ENCODE measurements at regions not wholly inside any gene's neighbourhood (a gene's known extent, or its start where the extent isn't known, plus 50 kb on each side); places are given as distances from the start of the nearest gene placed in this dataset.
"Not testable (repeated sequence)": the region's sequence is repeated elsewhere in the genome, so short reads cannot be mapped to it uniquely, and the experiment has no call there.

DNA sequence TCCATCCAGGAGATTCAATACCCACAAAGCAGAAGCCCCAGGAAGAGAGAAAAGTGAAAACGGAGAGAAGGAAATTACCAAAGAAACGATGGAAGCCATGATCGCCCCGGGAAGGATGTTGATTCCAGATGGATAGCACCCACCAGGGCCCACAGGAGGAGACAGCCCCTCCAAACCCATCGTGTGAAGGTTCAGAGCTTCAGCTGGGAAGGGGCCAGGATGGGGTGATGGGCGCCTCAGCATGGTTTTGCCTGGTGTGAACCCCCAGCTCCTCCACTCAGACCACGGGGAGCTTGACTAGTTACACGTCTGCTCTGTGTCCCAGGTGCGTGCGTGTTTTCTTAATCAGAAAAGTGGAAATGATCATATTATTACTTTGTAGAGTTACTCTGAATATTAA, 264.5 kb downstream of the EIPR1 start:
- H3K9ac ChIP-seq (ENCODE audit: low read length), result no peak overlapping the region
- H3K36me3 ChIP-seq (ENCODE audit: control insufficient read depth, insufficient read depth, low read length), result no peaks in the 10 kb centered on the region
- H3K4me1 ChIP-seq (ENCODE audit: control insufficient read depth, insufficient read depth, low read length), result no peaks in the 10 kb centered on the region
- H3K4me3 ChIP-seq (ENCODE audit: low read length), result no peak overlapping the region
- H3K27ac ChIP-seq (ENCODE audit: low read depth, low read length), result no peak overlapping the region
- H3K27me3 ChIP-seq (ENCODE audit: control insufficient read depth, insufficient read depth, low read length), result no peaks in the 10 kb centered on the region

DNA sequence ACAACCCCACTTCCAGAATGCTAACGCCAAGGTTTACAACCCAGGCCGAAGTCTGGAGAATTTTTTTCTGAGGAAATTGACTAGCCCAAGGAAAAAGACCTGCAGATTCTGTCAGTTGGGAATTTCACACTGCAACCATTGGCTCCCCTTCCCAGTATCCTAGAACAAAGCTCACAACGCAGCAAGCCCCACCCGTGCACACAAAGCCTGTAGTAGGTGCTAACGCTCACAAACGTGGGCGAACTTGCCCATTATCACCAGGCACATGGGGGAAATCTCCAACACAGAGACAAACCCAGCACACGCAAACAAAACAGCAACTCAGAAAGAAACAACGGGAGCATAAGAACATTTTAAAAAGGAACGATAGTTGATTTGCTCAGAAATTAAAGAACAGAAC, 265.1 kb downstream of the EIPR1 start:
- H3K27me3 ChIP-seq (ENCODE audit: control insufficient read depth, insufficient read depth, low read length), result no peaks in the 10 kb centered on the region
- H3K9ac ChIP-seq (ENCODE audit: low read length), result no peak overlapping the region
- no peaks in the 10 kb centered on the region for H3K36me3 ChIP-seq (ENCODE audit: control insufficient read depth, insufficient read depth, low read length)
- no peak overlapping the region for H3K4me3 ChIP-seq (ENCODE audit: low read length)
- H3K27ac ChIP-seq (ENCODE audit: low read depth, low read length), result no peak overlapping the region
- H3K4me1 ChIP-seq (ENCODE audit: control insufficient read depth, insufficient read depth, low read length), result no peaks in the 10 kb centered on the region

GRCh38 chr2:3112131-3112530, 265.5 kb downstream of the EIPR1 start:
- Histone ChIP-seq H3K36me3 (ENCODE audit: control insufficient read depth, insufficient read depth, low read length) (no peaks in the 10 kb centered on the region), H3K4me1 (ENCODE audit: control insufficient read depth, insufficient read depth, low read length) (no peaks in the 10 kb centered on the region), H3K27me3 (ENCODE audit: control insufficient read depth, insufficient read depth, low read length) (no peaks in the 10 kb centered on the region), H3K27ac (ENCODE audit: low read depth, low read length) (no peak overlapping the region), H3K9ac (ENCODE audit: low read length) (no peak overlapping the region), H3K4me3 (ENCODE audit: low read length) (no peak overlapping the region)

DNA sequence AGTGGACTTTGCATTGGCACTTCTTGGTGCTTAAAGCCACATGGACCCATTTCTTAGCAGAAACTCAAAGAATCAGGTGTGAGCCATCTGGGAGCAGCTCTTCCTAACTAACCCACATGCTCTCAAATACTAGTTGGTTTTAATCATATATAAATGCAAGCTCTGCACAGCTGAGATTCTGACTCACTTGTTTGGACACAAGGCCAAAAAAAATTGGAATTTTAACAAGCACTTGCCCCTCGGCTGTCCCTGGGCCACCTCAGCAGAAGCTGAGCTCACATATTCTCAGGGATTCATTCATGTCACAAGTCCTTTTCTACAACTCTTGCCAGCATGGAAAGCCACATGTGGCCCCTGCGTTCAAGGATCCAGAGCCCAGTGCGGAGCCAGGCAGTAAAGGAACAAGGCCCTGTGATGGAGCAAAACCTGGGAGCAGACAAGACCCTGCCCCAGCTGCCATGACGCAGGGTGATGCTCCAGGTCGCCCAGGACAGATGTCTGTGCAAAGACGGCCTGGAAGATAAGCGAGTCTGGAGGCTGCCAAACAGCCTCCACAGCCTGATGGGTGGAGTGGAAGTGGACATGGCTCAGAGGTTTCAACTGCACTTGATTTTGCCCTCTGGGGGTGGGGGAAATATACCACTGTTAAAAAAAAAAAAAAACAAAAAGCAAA, 266.5 kb downstream of the EIPR1 start:
- H3K27me3 ChIP-seq (ENCODE audit: control insufficient read depth, insufficient read depth, low read length), result no peaks in the 10 kb centered on the region
- H3K4me3 ChIP-seq (ENCODE audit: low read length), result no peak overlapping the region
- H3K27ac ChIP-seq (ENCODE audit: low read depth, low read length), result no peak overlapping the region
- no peaks in the 10 kb centered on the region for H3K36me3 ChIP-seq (ENCODE audit: control insufficient read depth, insufficient read depth, low read length)
- no peak overlapping the region for H3K9ac ChIP-seq (ENCODE audit: low read length)
- H3K4me1 ChIP-seq (ENCODE audit: control insufficient read depth, insufficient read depth, low read length), result no peaks in the 10 kb centered on the region

GRCh38 chr2:3110555-3110954, 267.1 kb downstream of the EIPR1 start:
- Histone ChIP-seq H3K27ac (ENCODE audit: low read depth, low read length) (no peak overlapping the region), H3K4me3 (ENCODE audit: low read length) (no peak overlapping the region), H3K4me1 (ENCODE audit: control insufficient read depth, insufficient read depth, low read length) (no peaks in the 10 kb centered on the region), H3K36me3 (ENCODE audit: control insufficient read depth, insufficient read depth, low read length) (no peaks in the 10 kb centered on the region), H3K27me3 (ENCODE audit: control insufficient read depth, insufficient read depth, low read length) (no peaks in the 10 kb centered on the region), H3K9ac (ENCODE audit: low read length) (no peak overlapping the region)

GRCh38 chr2:3108710-3109702, 268.6 kb downstream of the EIPR1 start:
- Histone ChIP-seq H3K9ac (ENCODE audit: low read length) (no peak overlapping the region), H3K27ac (ENCODE audit: low read depth, low read length) (no peak overlapping the region), H3K36me3 (ENCODE audit: control insufficient read depth, insufficient read depth, low read length) (no peaks in the 10 kb centered on the region), H3K4me1 (ENCODE audit: control insufficient read depth, insufficient read depth, low read length) (no peaks in the 10 kb centered on the region), H3K27me3 (ENCODE audit: control insufficient read depth, insufficient read depth, low read length) (no peaks in the 10 kb centered on the region), H3K4me3 (ENCODE audit: low read length) (no peak overlapping the region)

- Histone ChIP-seq H3K27me3 (ENCODE audit: control insufficient read depth, insufficient read depth, low read length) (no peaks in the 10 kb centered on the region), H3K9ac (ENCODE audit: low read length) (no peak overlapping the region), H3K36me3 (ENCODE audit: control insufficient read depth, insufficient read depth, low read length) (no peaks in the 10 kb centered on the region), H3K4me3 (ENCODE audit: low read length) (no peak overlapping the region), H3K27ac (ENCODE audit: low read depth, low read length) (no peak overlapping the region), H3K4me1 (ENCODE audit: control insufficient read depth, insufficient read depth, low read length) (no peaks in the 10 kb centered on the region)
Measured at GRCh38 chr2:3108105-3108504, 269.5 kb downstream of the EIPR1 start.

DNA sequence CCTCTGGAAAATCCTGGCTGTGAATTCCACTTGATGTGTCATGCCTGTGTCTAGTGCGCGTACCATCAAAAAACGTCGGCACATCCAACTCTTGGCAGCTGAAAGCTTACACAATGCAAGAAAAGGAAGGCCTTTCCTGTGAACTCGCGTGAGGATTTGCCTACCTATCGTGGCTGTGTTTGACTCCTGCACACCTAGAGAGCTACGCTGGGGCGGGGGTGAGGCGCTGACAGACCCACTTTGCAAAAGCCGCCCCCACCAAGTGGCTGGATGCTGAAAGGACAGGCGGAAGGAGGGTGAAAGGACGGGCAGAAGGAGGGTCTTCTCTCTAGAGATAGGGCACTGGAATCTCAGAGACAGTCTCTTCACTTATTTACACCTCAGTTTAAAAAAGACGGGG, 270.1 kb downstream of the EIPR1 start:
- no peaks in the 10 kb centered on the region for H3K4me1 ChIP-seq (ENCODE audit: control insufficient read depth, insufficient read depth, low read length)
- no peak overlapping the region for H3K9ac ChIP-seq (ENCODE audit: low read length)
- H3K36me3 ChIP-seq (ENCODE audit: control insufficient read depth, insufficient read depth, low read length), result no peaks in the 10 kb centered on the region
- no peak overlapping the region for H3K4me3 ChIP-seq (ENCODE audit: low read length)
- no peak overlapping the region for H3K27ac ChIP-seq (ENCODE audit: low read depth, low read length)
- H3K27me3 ChIP-seq (ENCODE audit: control insufficient read depth, insufficient read depth, low read length), result no peaks in the 10 kb centered on the region

GRCh38 chr2:3105814-3106569, 271.6 kb downstream of the EIPR1 start:
- H3K4me3 ChIP-seq (ENCODE audit: low read length), result no peak overlapping the region
- no peaks in the 10 kb centered on the region for H3K36me3 ChIP-seq (ENCODE audit: control insufficient read depth, insufficient read depth, low read length)
- no peak overlapping the region for H3K9ac ChIP-seq (ENCODE audit: low read length)
- H3K27ac ChIP-seq (ENCODE audit: low read depth, low read length), result no peak overlapping the region
- H3K4me1 ChIP-seq (ENCODE audit: control insufficient read depth, insufficient read depth, low read length), result no peaks in the 10 kb centered on the region
- H3K27me3 ChIP-seq (ENCODE audit: control insufficient read depth, insufficient read depth, low read length), result no peaks in the 10 kb centered on the region

DNA sequence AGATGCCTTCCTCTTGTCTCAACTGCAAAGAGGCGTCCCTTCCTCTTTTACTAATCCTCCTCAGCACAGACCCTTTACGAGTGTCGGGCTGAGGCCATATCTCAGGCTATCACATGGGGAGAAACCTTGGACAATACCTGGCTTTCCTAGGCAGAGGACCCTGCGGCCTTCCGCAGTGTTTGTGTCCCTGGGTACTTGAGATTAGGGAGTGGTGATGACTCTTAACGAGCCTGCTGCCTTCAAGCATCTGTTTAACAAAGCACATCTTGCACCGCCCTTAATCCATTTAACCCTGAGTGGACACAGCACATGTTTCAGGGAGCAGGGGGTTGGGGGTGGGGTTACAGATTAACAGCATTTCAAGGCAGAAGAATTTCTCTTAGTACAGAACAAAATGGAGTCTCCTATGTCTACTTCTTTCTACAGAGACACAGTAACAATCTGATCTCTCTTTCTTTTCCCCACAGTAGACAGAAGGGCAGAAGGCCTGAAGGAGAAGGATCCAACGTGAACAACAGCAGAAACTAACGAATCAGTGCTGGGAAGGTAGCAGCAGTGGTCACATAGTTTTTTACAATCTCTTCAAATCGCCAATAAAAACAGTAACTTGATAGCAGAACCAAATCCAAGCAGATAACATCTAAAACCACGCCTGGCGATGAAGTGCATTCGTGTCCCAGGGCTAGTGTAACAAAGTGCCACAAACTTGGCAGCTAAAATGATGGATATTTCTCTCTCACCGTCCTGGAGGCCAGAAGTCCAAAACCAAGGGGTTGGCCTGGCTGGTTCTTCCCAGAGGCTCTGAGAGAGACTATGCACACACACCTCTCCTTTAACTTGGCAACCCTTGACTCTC, 272.4 kb downstream of the EIPR1 start:
- not testable (repeated sequence) for H3K4me3 ChIP-seq (ENCODE audit: low read length); H3K27ac ChIP-seq (ENCODE audit: low read depth, low read length); H3K27me3 ChIP-seq (ENCODE audit: control insufficient read depth, insufficient read depth, low read length); H3K36me3 ChIP-seq (ENCODE audit: control insufficient read depth, insufficient read depth, low read length); H3K4me1 ChIP-seq (ENCODE audit: control insufficient read depth, insufficient read depth, low read length); H3K9ac ChIP-seq (ENCODE audit: low read length)

- Histone ChIP-seq H3K27ac (ENCODE audit: low read depth, low read length) (no peak overlapping the region), H3K9ac (ENCODE audit: low read length) (no peak overlapping the region), H3K36me3 (ENCODE audit: control insufficient read depth, insufficient read depth, low read length) (no peaks in the 10 kb centered on the region), H3K4me3 (ENCODE audit: low read length) (no peak overlapping the region), H3K4me1 (ENCODE audit: control insufficient read depth, insufficient read depth, low read length) (no peaks in the 10 kb centered on the region), H3K27me3 (ENCODE audit: control insufficient read depth, insufficient read depth, low read length) (no peaks in the 10 kb centered on the region)
Measured at GRCh38 chr2:3104261-3104660, 273.4 kb downstream of the EIPR1 start.
